Mucosa of gallbladder (tissue), 1 donor: ENCODE measurements at regions not wholly inside any gene's neighbourhood (a gene's known extent, or its start where the extent isn't known, plus 50 kb on each side); places are given as distances from the start of the nearest gene placed in this dataset.

Source experiments
- DNase-seq: peaks from one replicate; pipeline ENCODE4 v3.0.0-alpha.2; 2020; ENCODE audit warnings: low spot score
- donor health status: DM: no; HTN: no; CAD: no.

- DNase-seq, result no peak
These were observed 101.3 kb upstream of the CACNA2D3 start for GRCh38 chr3:54021071-54021470.

DNA sequence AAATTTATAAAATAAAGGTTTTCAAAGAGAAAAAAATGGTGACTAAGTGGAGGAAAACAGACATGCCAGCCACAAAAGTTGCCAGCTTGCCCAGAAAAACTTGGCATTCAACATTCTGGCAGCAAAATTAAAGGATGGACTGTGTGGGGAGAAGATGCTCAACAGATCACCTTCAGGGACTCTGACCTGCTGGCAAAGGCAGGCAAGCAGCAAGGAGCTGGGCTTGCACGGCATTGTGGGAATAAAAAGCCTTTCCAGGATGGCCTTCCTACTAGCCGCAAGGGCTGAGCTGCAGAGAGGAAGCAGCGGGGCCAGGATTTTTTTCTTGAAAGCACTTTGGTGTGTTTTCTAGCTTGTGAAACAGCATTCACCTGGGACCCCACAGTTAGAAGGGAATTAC, 101.9 kb upstream of the CACNA2D3 start:
- DNase-seq, result no peak

- DNase-seq, result no peak
These were observed 108.3 kb upstream of the CACNA2D3 start for GRCh38 chr3:54014067-54014466.

DNA sequence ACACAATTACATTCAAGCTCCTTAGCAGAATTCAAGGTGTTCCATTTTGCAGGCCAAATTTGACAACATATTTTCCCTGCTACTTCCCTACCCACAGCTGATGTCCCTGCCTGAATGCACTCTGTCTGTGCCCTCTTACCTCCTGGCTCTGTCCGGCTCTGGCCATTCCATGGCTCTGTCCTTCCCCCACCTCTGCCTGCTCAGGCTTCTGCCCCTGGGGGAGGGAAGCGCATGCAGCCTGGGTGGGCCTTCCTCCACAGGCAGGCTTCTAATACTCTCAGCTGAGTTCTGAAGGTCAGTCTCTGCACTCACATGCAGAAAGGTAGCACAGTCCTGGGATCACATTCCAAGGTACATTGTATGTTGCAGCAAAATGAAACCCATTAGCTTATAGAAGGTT, 113.6 kb upstream of the CACNA2D3 start:
- DNase-seq, result no peak

GRCh38 chr3:54008099-54008498, 114.3 kb upstream of the CACNA2D3 start:
- no peak for DNase-seq

- DNase-seq, result no peak
These were observed 112.7 kb upstream of the SELENOK start for GRCh38 chr3:54004335-54004734.

GRCh38 chr3:54003136-54003535, 111.5 kb upstream of the SELENOK start:
- DNase-seq, result no peak

DNA sequence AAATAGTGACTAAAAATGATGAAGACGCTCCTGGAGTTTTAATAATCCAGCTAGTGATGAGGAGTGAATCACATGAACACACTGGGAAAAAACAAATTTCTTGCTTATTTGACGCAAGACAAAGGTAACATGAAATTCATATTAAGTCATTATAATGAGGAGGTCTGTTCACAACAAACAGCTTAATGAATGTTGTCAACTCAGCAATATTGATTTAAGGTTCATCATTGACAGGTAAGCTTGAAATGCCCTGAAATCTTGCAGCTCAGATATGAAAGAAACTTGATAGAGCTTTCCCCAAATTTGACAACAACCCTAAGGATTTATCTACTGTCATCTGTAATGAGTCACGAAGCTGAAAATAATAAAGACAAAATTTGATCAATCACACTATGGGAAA, 108.1 kb upstream of the SELENOK start:
- no peak for DNase-seq

- DNase-seq, result no peak
These were observed 107.3 kb upstream of the SELENOK start for GRCh38 chr3:53998980-53999379.

- DNase-seq, result no peak
These were observed 105.8 kb upstream of the SELENOK start for GRCh38 chr3:53997476-53997875.

DNA sequence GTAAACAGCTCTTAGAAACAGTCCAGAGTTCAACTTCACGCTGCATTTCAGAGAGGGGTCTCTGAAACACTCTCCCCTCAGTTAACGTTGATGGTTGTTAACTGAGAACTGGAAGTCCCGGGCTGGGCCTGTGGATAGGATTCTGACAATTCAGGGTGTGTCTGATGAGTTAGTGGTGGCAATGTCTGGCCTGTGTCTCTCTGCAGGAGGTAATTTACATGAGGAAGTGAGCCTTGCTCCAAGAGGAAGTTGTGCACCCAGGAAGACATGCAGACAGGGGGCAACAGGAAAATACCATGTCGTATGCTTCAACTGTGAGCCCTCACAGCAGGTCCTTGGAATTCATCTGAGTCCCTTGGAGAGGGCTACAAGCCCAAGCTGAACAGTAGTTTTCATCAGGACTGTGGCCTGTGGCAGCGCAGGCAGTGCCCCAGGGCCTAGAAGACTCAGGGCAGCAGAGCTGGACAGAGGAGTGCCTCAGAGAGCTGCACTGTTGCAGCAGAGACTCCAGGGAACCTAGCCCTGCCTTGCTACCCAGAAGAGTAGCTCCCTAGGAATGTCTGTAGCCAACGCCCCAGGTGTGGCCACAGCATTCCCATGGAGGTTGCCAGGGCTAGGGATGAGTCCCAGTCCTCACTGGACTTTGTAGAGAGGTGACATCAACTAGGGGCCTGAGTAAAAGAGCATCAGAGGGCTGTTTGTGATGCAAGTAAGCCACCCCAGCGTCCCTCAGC, 104.6 kb upstream of the SELENOK start:
- peak; percentile 53 for DNase-seq

GRCh38 chr3:53994986-53995603, 103.4 kb upstream of the SELENOK start:
- DNase-seq, result no peak

GRCh38 chr3:53991240-53991639, 99.6 kb upstream of the SELENOK start:
- DNase-seq, result no peak

GRCh38 chr3:53989946-53990345, 98.3 kb upstream of the SELENOK start:
- DNase-seq, result no peak

DNA sequence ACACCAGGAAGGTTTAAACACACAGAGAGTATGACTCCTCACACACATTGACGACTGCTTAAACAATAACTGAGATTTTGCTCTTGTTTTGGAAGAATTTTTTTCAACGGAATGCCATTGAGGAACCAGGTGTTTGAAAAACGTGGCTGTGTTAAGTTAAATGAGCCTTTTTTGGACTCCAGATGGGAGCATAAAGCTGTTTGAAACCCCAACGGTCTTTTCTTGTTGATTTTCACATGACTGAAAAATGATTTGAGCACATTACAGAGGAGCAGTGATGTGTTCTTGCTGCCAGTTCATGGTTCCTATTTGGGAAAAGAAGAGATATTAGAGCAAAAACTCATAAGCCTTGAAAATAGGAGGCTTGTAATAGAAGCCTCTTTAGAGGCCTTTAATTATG, 97.8 kb upstream of the SELENOK start:
- no peak for DNase-seq

DNA sequence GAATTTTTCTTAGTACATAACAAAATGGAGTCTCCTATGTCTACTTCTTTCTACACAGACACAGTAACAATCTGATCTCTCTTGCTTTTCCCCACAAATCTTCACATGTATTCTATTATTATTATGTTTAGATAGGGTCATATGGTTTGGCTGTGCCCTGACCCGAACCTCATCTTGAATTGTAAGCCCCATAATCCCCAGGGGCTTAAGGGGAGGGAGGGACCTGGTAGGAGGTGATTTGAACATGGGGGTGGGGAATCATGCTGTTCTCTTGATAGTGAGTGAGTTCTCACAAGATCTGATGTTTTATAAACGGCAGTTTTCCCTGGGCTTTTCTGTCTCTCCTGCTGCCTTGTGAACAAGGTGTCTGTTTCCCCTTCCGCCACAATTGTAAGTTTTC, 86.7 kb upstream of the SELENOK start:
- no peak for DNase-seq

GRCh38 chr3:53975382-53975781, 83.7 kb upstream of the SELENOK start:
- no peak for DNase-seq

- no peak for DNase-seq
These were observed 82.7 kb upstream of the SELENOK start for GRCh38 chr3:53974324-53974723.

DNA sequence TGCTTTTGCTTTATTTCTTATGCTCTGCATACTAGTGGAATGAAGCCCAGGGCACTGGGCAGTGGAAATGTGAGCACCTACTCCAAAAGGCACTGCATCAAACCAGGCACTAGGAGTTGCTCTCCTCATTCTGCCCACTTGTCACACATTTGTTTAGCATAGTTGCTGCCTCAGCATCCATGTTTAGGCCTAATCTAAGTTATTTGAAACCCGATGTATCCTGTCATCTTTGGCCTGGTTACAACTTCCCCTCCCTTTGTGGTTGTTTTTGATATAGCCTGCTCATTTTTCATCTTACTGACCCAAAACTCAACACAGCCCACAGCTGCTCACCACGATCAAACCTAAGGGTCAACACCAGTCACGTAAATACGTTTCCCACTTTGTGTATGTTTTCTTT, 82.2 kb upstream of the SELENOK start:
- DNase-seq, result no peak

- no peak for DNase-seq
These were observed 79.0 kb upstream of the SELENOK start for GRCh38 chr3:53970661-53971060.

DNA sequence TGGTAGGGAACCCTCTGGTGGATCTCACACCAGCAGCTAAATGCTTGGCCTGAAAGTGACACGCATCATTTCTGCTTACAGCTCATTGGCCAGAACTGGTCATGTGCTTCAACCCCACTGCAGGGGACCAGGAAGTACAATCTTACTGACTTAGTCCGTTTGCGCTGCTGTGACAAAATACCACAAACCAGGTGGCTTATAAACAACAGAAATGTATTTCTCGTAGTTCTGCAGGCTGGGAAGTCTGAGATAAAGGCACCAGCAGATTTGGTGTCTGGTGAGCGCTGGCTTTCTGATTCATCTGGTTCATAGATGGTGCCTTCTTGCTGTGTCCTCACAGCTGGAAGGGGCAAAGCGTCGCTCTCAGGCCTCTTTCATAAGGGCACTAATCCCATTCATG, 77.4 kb upstream of the SELENOK start:
- DNase-seq, result no peak

- no peak for DNase-seq
These were observed 73.6 kb upstream of the SELENOK start for GRCh38 chr3:53965291-53965690.

- DNase-seq, result no peak
These were observed 66.2 kb upstream of the SELENOK start for GRCh38 chr3:53957831-53958230.

- no peak for DNase-seq
These were observed 64.9 kb upstream of the SELENOK start for GRCh38 chr3:53956586-53956985.
